Trophoblast cell (in vitro differentiated cells and primary cell): ENCODE measurements at regions not wholly inside any gene's neighbourhood (a gene's known extent, or its start where the extent isn't known, plus 50 kb on each side); places are given as distances from the start of the nearest gene placed in this dataset.

Source experiments
- DNase-seq, 2 donors: peaks; one replicate each; pipeline ENCODE4 v3.0.0-alpha.2; 2016
- H2AFZ ChIP-seq: 2 replicates; pipeline ENCODE4 v1.6.1; 2013; ENCODE audit warnings: low read length, moderate library complexity, mild to moderate bottlenecking; ENCODE audit not compliant: insufficient read depth, poor library complexity
- H2AK5ac ChIP-seq: 2 replicates; pipeline ENCODE4 v1.6.1; 2013; ENCODE audit warnings: mild to moderate bottlenecking, low read length
- H2BK120ac ChIP-seq: 2 replicates; pipeline ENCODE4 v1.6.1; 2013; ENCODE audit warnings: low read length, mild to moderate bottlenecking, moderate library complexity; ENCODE audit not compliant: insufficient read depth, poor library complexity
- H2BK12ac ChIP-seq: 2 replicates; pipeline ENCODE4 v1.6.1; 2013; ENCODE audit warnings: mild to moderate bottlenecking, low read length, moderate library complexity
- H2BK5ac ChIP-seq: 2 replicates; pipeline ENCODE4 v1.6.1; 2013; ENCODE audit warnings: low read length, low read depth, moderate library complexity, mild to moderate bottlenecking; ENCODE audit not compliant: poor library complexity
- H3K14ac ChIP-seq: 2 replicates; pipeline ENCODE4 v1.6.1; 2013; ENCODE audit warnings: mild to moderate bottlenecking, low read length
- H3K18ac ChIP-seq: 2 replicates; pipeline ENCODE4 v1.6.1; 2013; ENCODE audit warnings: mild to moderate bottlenecking, low read length
- H3K23ac ChIP-seq: 2 replicates; pipeline ENCODE4 v1.6.1; 2013; ENCODE audit warnings: low read length
- H3K27ac ChIP-seq: 2 replicates; pipeline ENCODE4 v1.5.1; 2013; ENCODE audit warnings: low read depth, mild to moderate bottlenecking, inconsistent platforms, low read length, moderate library complexity
- H3K27me3 ChIP-seq: 2 replicates; pipeline ENCODE4 v1.6.1; 2013; ENCODE audit warnings: inconsistent platforms, mild to moderate bottlenecking, low read length, moderate library complexity; ENCODE audit not compliant: insufficient read depth
- H3K36me3 ChIP-seq, 2 experiments: 1 replicate in 1 of 2; 2 replicates in 1 of 2; pipeline ENCODE4 v1.6.1; 2013; ENCODE audit warnings: low read length in 2 of 2, mild to moderate bottlenecking in 2 of 2, moderate library complexity in 1 of 2; ENCODE audit not compliant: insufficient read depth in 2 of 2, control insufficient read depth in 1 of 2
- H3K4ac ChIP-seq: 2 replicates; pipeline ENCODE4 v1.6.1; 2013; ENCODE audit warnings: low read depth, mild to moderate bottlenecking, low read length, moderate library complexity
- H3K4me1 ChIP-seq, 2 experiments: 1 replicate in 1 of 2; 2 replicates in 1 of 2; pipeline ENCODE4 v1.6.1; 2013; ENCODE audit warnings: low read length in 2 of 2, mild to moderate bottlenecking in 2 of 2, moderate library complexity in 1 of 2; ENCODE audit not compliant: insufficient read depth in 2 of 2, control insufficient read depth in 1 of 2
- H3K4me2 ChIP-seq: 2 replicates; pipeline ENCODE4 v1.6.1; 2013; ENCODE audit warnings: inconsistent platforms, mild to moderate bottlenecking, low read length, moderate library complexity
- H3K4me3 ChIP-seq: 2 replicates; pipeline ENCODE4 v1.5.1; 2013; ENCODE audit warnings: mild to moderate bottlenecking, low read depth, low read length, inconsistent platforms
- H3K79me1 ChIP-seq: one replicate; pipeline ENCODE4 v1.6.1; 2013; ENCODE audit warnings: low read length
- H3K79me2 ChIP-seq: 2 replicates; pipeline ENCODE4 v1.6.1; 2013; ENCODE audit warnings: low read length, mild to moderate bottlenecking; ENCODE audit not compliant: control insufficient read depth, insufficient read depth, poor library complexity
- H3K9ac ChIP-seq: 2 replicates; pipeline ENCODE4 v1.6.1; 2013; ENCODE audit warnings: mild to moderate bottlenecking, low read length
- H3K9me3 ChIP-seq: 2 replicates; pipeline ENCODE4 v1.6.1; 2013; ENCODE audit warnings: low read depth, mild to moderate bottlenecking, control low read depth, inconsistent platforms, low read length; ENCODE audit not compliant: insufficient read depth
- H4K12ac ChIP-seq: 2 replicates; pipeline ENCODE4 v1.6.1; 2013; ENCODE audit warnings: low read depth, mild to moderate bottlenecking, low read length, moderate library complexity
- H4K8ac ChIP-seq: 2 replicates; pipeline ENCODE4 v1.6.1; 2013; ENCODE audit warnings: low read depth, mild to moderate bottlenecking, low read length, moderate library complexity
- H4K91ac ChIP-seq: one replicate; pipeline ENCODE4 v1.6.1; 2013; ENCODE audit warnings: low read depth, mild to moderate bottlenecking, low read length, moderate library complexity
- WGBS: extraction: QIAGEN DNeasy Blood & Tissue Kit; methylation state at CpG from one replicate; pipeline ENCODE4 v1.1.7; 2013; ENCODE audit warnings: missing lambda C conversion rate; ENCODE audit not compliant: insufficient read length, insufficient coverage; ENCODE audit errors: extremely low coverage; 5-methylcytosine and 5-hydroxymethylcytosine counted together

GRCh38 chr22:49056301-49056700, 771.4 kb downstream of the BRD1 start:
- no peak overlapping the region for H2BK120ac ChIP-seq
- H3K4me2 ChIP-seq, result no peak overlapping the region
- H3K4me3 ChIP-seq, result no peak overlapping the region
- no peaks in the 10 kb centered on the region for H3K36me3 ChIP-seq
- H3K23ac ChIP-seq, result no peak overlapping the region
- H3K79me2 ChIP-seq, result no peaks in the 10 kb centered on the region
- H3K27ac ChIP-seq, result no peak overlapping the region
- no peak overlapping the region for H2AFZ ChIP-seq
- H3K79me1 ChIP-seq, result no peaks in the 10 kb centered on the region
- no peak overlapping the region for H3K18ac ChIP-seq
- H3K4ac ChIP-seq, result no peak overlapping the region
- H3K9ac ChIP-seq, result no peak overlapping the region
- H4K8ac ChIP-seq, result no peak overlapping the region
- no CpG with 5 or more reads among the region's 4 CpGs for WGBS
- no peaks in the 10 kb centered on the region for H3K27me3 ChIP-seq
- H2BK12ac ChIP-seq, result no peak overlapping the region
- H3K9me3 ChIP-seq, result peaks cover 2% of the 10 kb centered on the region
- no peak overlapping the region for H2BK5ac ChIP-seq
- H4K12ac ChIP-seq, result no peak overlapping the region
- no peak overlapping the region for H4K91ac ChIP-seq
- no peak for DNase-seq
- H2AK5ac ChIP-seq, result no peak overlapping the region
- H3K14ac ChIP-seq, result no peak overlapping the region
- H3K4me1 ChIP-seq, result no peaks in the 10 kb centered on the region

DNA sequence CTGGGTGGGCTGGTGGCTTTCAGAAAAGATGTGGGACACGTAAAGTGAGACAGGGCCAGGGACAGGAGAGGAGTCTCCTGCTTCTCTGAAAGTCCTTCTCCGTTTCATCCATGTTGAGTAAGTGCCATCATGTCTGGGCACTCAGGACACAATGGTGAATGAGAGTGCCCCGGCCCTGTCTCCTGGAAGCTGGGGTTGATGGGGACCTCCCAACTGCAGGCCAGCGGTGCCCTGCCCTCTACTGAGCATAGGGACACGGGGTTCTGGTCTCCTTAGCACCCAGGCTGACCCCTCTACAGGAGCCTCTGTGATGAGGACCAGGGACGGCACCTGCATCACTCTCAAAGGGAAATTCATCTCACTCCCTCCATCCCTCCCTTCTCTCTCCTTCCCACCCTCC, 772.3 kb downstream of the BRD1 start:
- Histone ChIP-seq H3K4me1 (no peaks in the 10 kb centered on the region), H3K4me3 (no peak overlapping the region), H4K8ac (no peak overlapping the region), H3K79me1 (no peaks in the 10 kb centered on the region), H2AK5ac (no peak overlapping the region), H3K79me2 (no peaks in the 10 kb centered on the region), H3K9me3 (peaks cover 2% of the 10 kb centered on the region), H3K23ac (no peak overlapping the region), H3K18ac (no peak overlapping the region), H4K91ac (no peak overlapping the region), H3K14ac (no peak overlapping the region), H4K12ac (no peak overlapping the region), H3K4me2 (no peak overlapping the region), H3K27me3 (no peaks in the 10 kb centered on the region), H2AFZ (no peak overlapping the region), H2BK12ac (no peak overlapping the region), H3K4ac (no peak overlapping the region), H3K27ac (no peak overlapping the region), H2BK5ac (no peak overlapping the region), H2BK120ac (no peak overlapping the region), H3K9ac (no peak overlapping the region), H3K36me3 (no peaks in the 10 kb centered on the region)
- no peak for DNase-seq
- no CpG with 5 or more reads among the region's 6 CpGs for WGBS

GRCh38 chr22:49053578-49053977, 774.1 kb downstream of the BRD1 start:
- H3K79me2 ChIP-seq, result no peaks in the 10 kb centered on the region
- H3K79me1 ChIP-seq, result no peaks in the 10 kb centered on the region
- H3K4ac ChIP-seq, result no peak overlapping the region
- no peak overlapping the region for H2BK120ac ChIP-seq
- H4K12ac ChIP-seq, result no peak overlapping the region
- no peak overlapping the region for H2BK12ac ChIP-seq
- no peaks in the 10 kb centered on the region for H3K4me1 ChIP-seq
- H3K27me3 ChIP-seq, result no peaks in the 10 kb centered on the region
- H3K27ac ChIP-seq, result no peak overlapping the region
- no peak overlapping the region for H2AK5ac ChIP-seq
- H3K23ac ChIP-seq, result no peak overlapping the region
- DNase-seq, result no peak
- no peaks in the 10 kb centered on the region for H3K36me3 ChIP-seq
- no peak overlapping the region for H3K4me3 ChIP-seq
- WGBS, result no CpG with 5 or more reads among the region's 3 CpGs
- H3K9ac ChIP-seq, result no peak overlapping the region
- no peak overlapping the region for H3K4me2 ChIP-seq
- no peak overlapping the region for H4K8ac ChIP-seq
- peaks cover 2% of the 10 kb centered on the region for H3K9me3 ChIP-seq
- H4K91ac ChIP-seq, result no peak overlapping the region
- H2BK5ac ChIP-seq, result no peak overlapping the region
- no peak overlapping the region for H3K18ac ChIP-seq
- H2AFZ ChIP-seq, result no peak overlapping the region
- no peak overlapping the region for H3K14ac ChIP-seq

- Histone ChIP-seq H4K8ac (no peak overlapping the region), H3K23ac (no peak overlapping the region), H3K36me3 (no peaks in the 10 kb centered on the region), H3K4me3 (no peak overlapping the region), H2BK5ac (no peak overlapping the region), H3K4me2 (no peak overlapping the region), H3K4me1 (no peaks in the 10 kb centered on the region), H3K27ac (no peak overlapping the region), H2AK5ac (no peak overlapping the region), H3K9ac (no peak overlapping the region), H3K79me2 (no peaks in the 10 kb centered on the region), H3K14ac (no peak overlapping the region), H4K91ac (no peak overlapping the region), H2BK120ac (no peak overlapping the region), H3K4ac (no peak overlapping the region), H2AFZ (no peak overlapping the region), H3K27me3 (no peaks in the 10 kb centered on the region), H3K18ac (no peak overlapping the region), H3K9me3 (peaks cover 2% of the 10 kb centered on the region), H4K12ac (no peak overlapping the region), H3K79me1 (no peaks in the 10 kb centered on the region), H2BK12ac (no peak overlapping the region)
- no CpG with 5 or more reads among the region's 12 CpGs for WGBS
- DNase-seq, result no peak
These were observed 775.1 kb downstream of the BRD1 start for GRCh38 chr22:49052560-49052959.
